WERI-Rb-1 (cell line): ENCODE measurements at regions not wholly inside any gene's neighbourhood (a gene's known extent, or its start where the extent isn't known, plus 50 kb on each side); places are given as distances from the start of the nearest gene placed in this dataset.
"Not testable (repeated sequence)": the region's sequence is repeated elsewhere in the genome, so short reads cannot be mapped to it uniquely, and the experiment has no call there.

Source experiments
- DNase-seq: peaks from one replicate; pipeline ENCODE4 v3.0.0-alpha.2; 2020
- H3K27ac ChIP-seq: fragments of 250-450 bp; sonication (Bioruptor Pico); 2 replicates; pipeline ENCODE4 v1.5.1; 2020; ENCODE audit warnings: mild to moderate bottlenecking, moderate library complexity
- H3K27me3 ChIP-seq: fragments of 250-450 bp; sonication (Bioruptor Pico); 2 replicates; pipeline ENCODE4 v1.5.1; 2021; ENCODE audit warnings: mild to moderate bottlenecking, low read depth, moderate library complexity; ENCODE audit not compliant: insufficient read depth, severe bottlenecking
- H3K36me3 ChIP-seq: fragments of 250-450 bp; sonication (Bioruptor Pico); 2 replicates; pipeline ENCODE4 v1.5.1; 2020; ENCODE audit warnings: mild to moderate bottlenecking, moderate library complexity
- H3K4me3 ChIP-seq: 2 replicates; pipeline ENCODE4 v1.5.1; 2011; ENCODE audit warnings: low read depth, mild to moderate bottlenecking, control low read depth, low read length
- H3K9me3 ChIP-seq: fragments of 250-450 bp; sonication (Bioruptor Pico); 2 replicates; pipeline ENCODE4 v1.5.1; 2021; ENCODE audit warnings: mild to moderate bottlenecking, moderate library complexity; ENCODE audit not compliant: severe bottlenecking
- CTCF ChIP-seq: IDR thresholded peaks from 2 replicates; pipeline ENCODE4 v1.5.1; 2011; ENCODE audit warnings: low read depth, mild to moderate bottlenecking, control low read depth, inconsistent platforms, low read length

DNA sequence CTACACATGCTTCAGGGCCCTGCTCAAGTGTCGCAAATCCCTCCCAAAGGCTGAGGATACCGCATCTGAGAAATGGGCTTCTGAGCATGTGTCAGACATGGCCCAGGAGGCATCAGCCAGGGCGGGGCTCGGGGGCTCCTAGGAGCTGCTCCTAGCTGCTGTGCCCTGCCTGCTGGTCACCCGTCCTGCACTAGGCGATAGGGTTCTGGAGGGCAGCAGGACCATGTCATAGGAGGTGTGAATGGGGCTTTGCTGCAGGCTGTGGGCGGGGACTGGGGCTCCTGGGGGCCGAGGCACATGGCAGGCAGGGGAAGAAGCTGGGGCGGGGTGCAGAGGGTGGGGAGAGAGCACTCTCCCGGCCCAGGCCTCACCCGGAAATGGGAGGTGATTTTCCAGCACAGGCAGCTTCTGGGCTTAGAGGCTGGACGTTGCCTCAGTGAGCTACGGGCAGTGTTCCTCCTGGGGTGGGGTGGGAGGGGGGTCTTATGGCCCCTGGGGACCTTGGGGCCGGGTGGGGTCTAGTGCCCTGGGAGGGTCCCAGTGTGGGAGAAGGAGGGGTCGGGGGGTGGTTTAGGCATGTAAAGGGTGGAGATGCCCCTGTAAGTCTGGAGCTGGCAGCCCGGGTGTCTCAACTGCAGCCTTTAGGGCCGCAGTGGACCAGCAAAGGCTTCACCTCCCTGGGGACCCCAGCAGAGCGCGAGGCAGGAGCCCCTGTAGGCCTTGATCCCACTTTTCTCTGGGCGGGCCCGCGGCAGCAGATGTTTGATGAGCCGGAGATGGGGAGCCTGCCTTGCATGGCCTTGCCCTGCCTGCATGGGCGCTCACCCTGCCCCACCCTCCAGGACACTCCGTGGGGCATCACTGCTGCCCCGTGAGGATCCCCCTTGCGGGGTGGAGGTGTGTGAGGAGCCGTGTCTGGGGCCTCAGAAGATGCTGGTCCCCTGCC is 98.6 kb upstream of the LRPAP1 start:
- no peak for TF ChIP-seq CTCF
- no peak for DNase-seq
- Histone ChIP-seq H3K27ac (no peak overlapping the region), H3K4me3 (no peak overlapping the region), H3K36me3 (no peaks in the 10 kb centered on the region), H3K9me3 (no peaks in the 10 kb centered on the region), H3K27me3 (no peaks in the 10 kb centered on the region)

DNA sequence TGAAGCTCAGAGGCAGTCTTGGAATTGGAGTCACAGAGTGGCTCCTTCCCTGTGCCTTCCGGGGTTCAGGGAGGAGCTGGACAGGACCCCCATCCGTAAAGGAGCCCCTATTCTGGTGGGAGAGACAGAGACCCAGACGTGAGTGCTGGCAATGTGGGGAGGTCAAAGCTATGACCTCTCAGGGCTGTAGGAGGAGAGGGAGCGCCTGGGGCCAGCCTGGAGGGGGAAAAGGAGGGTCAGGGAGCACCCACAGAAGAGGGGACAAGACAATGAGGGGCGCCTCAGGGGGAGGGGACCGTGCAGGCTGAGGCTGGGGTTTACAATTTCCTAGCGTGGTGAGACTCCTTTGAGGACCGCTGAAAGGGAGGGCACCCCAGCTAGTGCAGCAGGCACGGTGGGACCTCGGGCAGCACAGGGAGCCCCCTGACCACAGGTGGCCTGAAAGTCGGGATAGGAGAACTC is 97.9 kb upstream of the LRPAP1 start:
- DNase-seq: no peak
- H3K9me3 ChIP-seq: no peaks in the 10 kb centered on the region
- H3K36me3 ChIP-seq: no peaks in the 10 kb centered on the region
- TF ChIP-seq CTCF: no peak
- no peak overlapping the region for H3K27ac ChIP-seq
- no peak overlapping the region for H3K4me3 ChIP-seq
- no peaks in the 10 kb centered on the region for H3K27me3 ChIP-seq

DNA sequence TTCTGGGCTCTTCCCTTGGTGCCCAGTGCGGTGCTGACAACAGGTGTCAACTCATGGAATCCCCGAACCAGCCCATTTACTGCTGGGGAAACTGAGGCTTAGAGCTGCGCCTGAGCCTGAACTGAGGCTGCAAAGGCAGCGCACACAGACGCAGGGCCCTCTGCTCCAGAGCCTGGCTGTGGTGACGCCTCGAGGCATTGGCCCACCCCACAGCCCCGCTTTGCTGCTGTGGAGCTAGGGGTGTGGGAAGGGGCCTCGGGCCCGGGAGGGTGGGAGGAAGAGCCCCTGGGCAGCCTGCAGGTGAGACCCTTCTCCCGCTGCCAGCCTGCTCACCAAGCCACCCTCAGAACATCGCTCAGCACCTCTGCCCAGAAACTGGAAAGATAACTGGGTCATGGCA is 97.4 kb upstream of the LRPAP1 start:
- TF ChIP-seq CTCF: no peak
- Histone ChIP-seq H3K36me3 (no peaks in the 10 kb centered on the region), H3K4me3 (no peak overlapping the region), H3K9me3 (no peaks in the 10 kb centered on the region), H3K27ac (no peak overlapping the region), H3K27me3 (no peaks in the 10 kb centered on the region)
- no peak for DNase-seq

- not testable (repeated sequence) for H3K27me3 ChIP-seq, DNase-seq, H3K9me3 ChIP-seq, H3K27ac ChIP-seq, H3K36me3 ChIP-seq, H3K4me3 ChIP-seq
These were observed 97.0 kb upstream of the LRPAP1 start for GRCh38 chr4:3629176-3629575.

GRCh38 chr4:3628868-3629175 is 96.6 kb upstream of the LRPAP1 start:
- Histone ChIP-seq H3K27ac (no peak overlapping the region), H3K4me3 (no peak overlapping the region), H3K27me3 (no peaks in the 10 kb centered on the region), H3K9me3 (no peaks in the 10 kb centered on the region), H3K36me3 (no peaks in the 10 kb centered on the region)
- no peak for DNase-seq
- no peak for TF ChIP-seq CTCF

- not testable (repeated sequence) for H3K9me3 ChIP-seq, H3K27ac ChIP-seq, H3K36me3 ChIP-seq, H3K27me3 ChIP-seq, H3K4me3 ChIP-seq, DNase-seq
These were observed 96.0 kb upstream of the LRPAP1 start for GRCh38 chr4:3627967-3628867.

GRCh38 chr4:3627456-3627855 is 95.2 kb upstream of the LRPAP1 start:
- DNase-seq, H3K36me3 ChIP-seq, H3K9me3 ChIP-seq, H3K4me3 ChIP-seq, H3K27ac ChIP-seq, H3K27me3 ChIP-seq: not testable (repeated sequence)

- H3K27me3 ChIP-seq, H3K9me3 ChIP-seq, H3K4me3 ChIP-seq, DNase-seq, H3K27ac ChIP-seq, H3K36me3 ChIP-seq: not testable (repeated sequence)
These were observed 94.1 kb upstream of the LRPAP1 start for GRCh38 chr4:3626131-3626884.

DNA sequence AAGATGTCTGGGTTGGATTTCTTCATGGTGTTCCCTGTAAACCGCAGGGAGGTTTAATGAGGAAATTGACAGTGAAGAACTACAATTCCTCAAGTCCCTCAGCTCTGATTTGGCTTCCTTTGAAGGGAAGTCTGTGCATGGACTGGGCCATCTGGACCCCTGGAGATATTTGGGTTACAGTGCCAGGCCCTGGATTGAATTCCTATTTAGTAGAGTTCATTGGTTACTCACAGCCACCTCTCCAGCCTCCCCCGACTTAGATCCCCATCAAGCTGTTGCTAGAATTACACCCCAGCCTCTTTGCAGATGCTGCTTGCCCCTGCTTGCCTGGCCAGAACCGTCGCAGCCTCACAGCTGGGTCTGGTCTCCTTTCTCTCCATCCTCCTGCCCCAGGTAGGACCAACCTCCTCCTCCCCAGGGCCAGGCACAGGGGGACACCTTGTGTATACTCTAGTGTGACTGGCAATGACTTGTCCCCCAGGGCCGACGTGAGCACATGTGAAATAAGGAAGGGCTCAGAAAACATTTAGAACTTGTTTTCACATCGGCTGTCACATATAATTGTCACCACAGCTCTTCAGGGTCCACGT is 93.2 kb upstream of the LRPAP1 start:
- not testable (repeated sequence) for H3K27ac ChIP-seq, H3K36me3 ChIP-seq, H3K9me3 ChIP-seq, H3K27me3 ChIP-seq, DNase-seq, H3K4me3 ChIP-seq
